H9 (cell line): ENCODE measurements at regions not wholly inside any gene's neighbourhood (a gene's known extent, or its start where the extent isn't known, plus 50 kb on each side); places are given as distances from the start of the nearest gene placed in this dataset.

Experiments
- DNase-seq: peaks from one replicate; pipeline ENCODE4 v3.0.0-alpha.2; 2017
- H2AFZ ChIP-seq: one replicate; pipeline ENCODE4 v1.6.1; 2013; ENCODE audit warnings: mild to moderate bottlenecking, low read length, control low read depth, moderate library complexity
- H2AK5ac ChIP-seq: 2 replicates; pipeline ENCODE4 v1.6.1; 2013; ENCODE audit warnings: low read length, control low read depth, mixed read lengths; ENCODE audit not compliant: insufficient read length
- H2BK120ac ChIP-seq: one replicate; pipeline ENCODE4 v1.6.1; 2013; ENCODE audit warnings: low read depth, mild to moderate bottlenecking, low read length, control low read depth, inconsistent platforms; ENCODE audit not compliant: poor library complexity, severe bottlenecking
- H2BK12ac ChIP-seq: 2 replicates; pipeline ENCODE4 v1.6.1; 2013; ENCODE audit warnings: low read length, control low read depth, mixed read lengths, low read depth; ENCODE audit not compliant: insufficient read length
- H2BK15ac ChIP-seq: 2 replicates; pipeline ENCODE4 v1.6.1; 2013; ENCODE audit warnings: low read depth, low read length, control low read depth
- H2BK20ac ChIP-seq: one replicate; pipeline ENCODE4 v1.6.1; 2013; ENCODE audit warnings: low read depth, mild to moderate bottlenecking, low read length, control low read depth, inconsistent platforms; ENCODE audit not compliant: poor library complexity, severe bottlenecking
- H2BK5ac ChIP-seq: 2 replicates; pipeline ENCODE4 v1.6.1; 2013; ENCODE audit warnings: low read length, control low read depth, mixed read lengths; ENCODE audit not compliant: insufficient read length
- H3K14ac ChIP-seq: 2 replicates; pipeline ENCODE4 v1.6.1; 2013; ENCODE audit warnings: low read length, control low read depth; ENCODE audit not compliant: insufficient read depth
- H3K18ac ChIP-seq: 2 replicates; pipeline ENCODE4 v1.6.1; 2013; ENCODE audit warnings: low read depth, mild to moderate bottlenecking, mixed read lengths, low read length, control low read depth; ENCODE audit not compliant: insufficient read length
- H3K23ac ChIP-seq: 2 replicates; pipeline ENCODE4 v1.6.1; 2013; ENCODE audit warnings: low read length, control low read depth, mixed read lengths, low read depth; ENCODE audit not compliant: insufficient read length
- H3K23me2 ChIP-seq: 2 replicates; pipeline ENCODE4 v1.6.1; 2013; ENCODE audit warnings: low read depth, mild to moderate bottlenecking, mixed read lengths, low read length, control low read depth; ENCODE audit not compliant: insufficient read length, poor library complexity, severe bottlenecking
- H3K27ac ChIP-seq: 2 replicates; pipeline ENCODE4 v1.5.1; 2013; ENCODE audit warnings: low read length, control low read depth, mixed read lengths, low read depth; ENCODE audit not compliant: insufficient read length
- H3K27me3 ChIP-seq: 2 replicates; pipeline ENCODE4 v1.6.1; 2013; ENCODE audit warnings: low read length, control low read depth, inconsistent platforms; ENCODE audit not compliant: insufficient read depth
- H3K4ac ChIP-seq: 2 replicates; pipeline ENCODE4 v1.6.1; 2013; ENCODE audit warnings: low read depth, mild to moderate bottlenecking, control low read depth, inconsistent platforms, low read length, moderate library complexity
- H3K4me1 ChIP-seq: 2 replicates; pipeline ENCODE4 v1.6.1; 2013; ENCODE audit warnings: low read length, control low read depth, inconsistent platforms; ENCODE audit not compliant: insufficient read depth
- H3K4me2 ChIP-seq: 2 replicates; pipeline ENCODE4 v1.6.1; 2013; ENCODE audit warnings: low read length, control low read depth, mixed read lengths; ENCODE audit not compliant: insufficient read length, insufficient read depth
- H3K56ac ChIP-seq: 2 replicates; pipeline ENCODE4 v1.6.1; 2013; ENCODE audit warnings: low read depth, mild to moderate bottlenecking, mixed read lengths, low read length, control low read depth; ENCODE audit not compliant: insufficient read length
- H3K79me1 ChIP-seq: 2 replicates; pipeline ENCODE4 v1.6.1; 2013; ENCODE audit warnings: low read depth, mild to moderate bottlenecking, moderate library complexity, low read length, control low read depth, inconsistent platforms; ENCODE audit not compliant: insufficient read depth, poor library complexity, severe bottlenecking
- H3K79me2 ChIP-seq: 2 replicates; pipeline ENCODE4 v1.6.1; 2013; ENCODE audit warnings: low read length, control low read depth, inconsistent platforms; ENCODE audit not compliant: insufficient read depth
- H3K9ac ChIP-seq: 2 replicates; pipeline ENCODE4 v1.6.1; 2013; ENCODE audit warnings: low read length, control low read depth, mixed read lengths; ENCODE audit not compliant: insufficient read length; ENCODE audit errors: extremely low read depth
- H3K9me3 ChIP-seq: one replicate; pipeline ENCODE4 v1.6.1; 2013; ENCODE audit warnings: low read depth, low read length, inconsistent platforms; ENCODE audit not compliant: control insufficient read depth
- H3T11ph ChIP-seq: one replicate; pipeline ENCODE4 v1.6.1; 2013; ENCODE audit warnings: mild to moderate bottlenecking, low read length, control low read depth, inconsistent platforms
- H4K20me1 ChIP-seq: one replicate; pipeline ENCODE4 v1.6.1; 2013; ENCODE audit not compliant: control insufficient read depth, insufficient read length, insufficient read depth
- H4K5ac ChIP-seq: 2 replicates; pipeline ENCODE4 v1.6.1; 2013; ENCODE audit warnings: low read depth, mild to moderate bottlenecking, mixed read lengths, low read length, control low read depth; ENCODE audit not compliant: insufficient read length
- H4K8ac ChIP-seq: replicated peaks from 2 replicates; pipeline ENCODE4 v1.6.1; 2013; ENCODE audit warnings: low read length, control low read depth, mixed read lengths, low read depth; ENCODE audit not compliant: insufficient read length
- H4K91ac ChIP-seq: 2 replicates; pipeline ENCODE4 v1.6.1; 2013; ENCODE audit warnings: low read depth, mild to moderate bottlenecking, moderate library complexity, mixed read lengths, low read length, control low read depth; ENCODE audit not compliant: insufficient read length
- H3K27ac Mint-ChIP-seq, 3 experiments: 2 replicates in 2 of 3; 3 replicates in 1 of 3; pipeline ENCODE4 v1.8.0; 2020 to 2021; ENCODE audit warnings: mixed read lengths in 3 of 3, mild to moderate bottlenecking in 1 of 3, moderate library complexity in 1 of 3
- H3K27me3 Mint-ChIP-seq: 2 replicates; pipeline ENCODE4 v1.8.0; 2021; ENCODE audit warnings: low read depth, mild to moderate bottlenecking, moderate library complexity, mixed read lengths
- H3K36me3 Mint-ChIP-seq, 3 experiments: 2 replicates in 2 of 3; 3 replicates in 1 of 3; pipeline ENCODE4 v1.8.0; 2020 to 2021; ENCODE audit warnings: low read depth in 3 of 3, mixed read lengths in 3 of 3; ENCODE audit not compliant: insufficient read depth in 1 of 3
- H3K4me1 Mint-ChIP-seq, 2 experiments: 2 replicates each; pipeline ENCODE4 v1.8.0; 2020; ENCODE audit warnings: mixed read lengths in 2 of 2
- H3K4me3 Mint-ChIP-seq, 2 experiments: 2 replicates in 1 of 2; 3 replicates in 1 of 2; pipeline ENCODE4 v1.8.0; 2020 to 2021; ENCODE audit warnings: mild to moderate bottlenecking in 2 of 2, mixed read lengths in 2 of 2, moderate library complexity in 1 of 2
- H3K9me3 Mint-ChIP-seq, 2 experiments: 2 replicates in 1 of 2; 3 replicates in 1 of 2; pipeline ENCODE4 v1.8.0; 2020; ENCODE audit warnings: mild to moderate bottlenecking in 2 of 2, mixed read lengths in 2 of 2, moderate library complexity in 1 of 2
- CTCF ChIP-seq: fragments of 200-600 bp; sonication (generic); conservative IDR thresholded peaks from 3 replicates; pipeline ENCODE4 v1.8.0; 2021; ENCODE audit warnings: antibody characterized with exemption, mild to moderate bottlenecking
- WGBS: extraction: QIAGEN DNeasy Blood & Tissue Kit; methylation state at CpG from one replicate; pipeline ENCODE4 v1.1.7; 2013; ENCODE audit warnings: missing lambda C conversion rate, low lambda C conversion rate, mixed read lengths; ENCODE audit not compliant: insufficient read length; ENCODE audit errors: extremely low coverage; 5-methylcytosine and 5-hydroxymethylcytosine counted together

GRCh38 chr15:93612953-93613352 lies 523.9 kb upstream of the RGMA start:
- H2BK120ac ChIP-seq, result no peak overlapping the region
- Mint-ChIP-seq H3K36me3 (no peaks in the 10 kb centered on the region), H3K9me3 (no peaks in the 10 kb centered on the region), H3K4me3 (no peak overlapping the region), H3K27me3 (no peaks in the 10 kb centered on the region), H3K27ac (no peak overlapping the region), H3K4me1 (peaks cover 0 to 3% of the 10 kb centered on the region in 2 experiments; a peak in 2 of 4 replicates)
- H4K8ac ChIP-seq, result no peak overlapping the region
- H3K23ac ChIP-seq, result no peak overlapping the region
- H3K56ac ChIP-seq, result no peak overlapping the region
- no peaks in the 10 kb centered on the region for H3K27me3 ChIP-seq
- H3K23me2 ChIP-seq, result no peaks in the 10 kb centered on the region
- H3K4ac ChIP-seq, result no peak overlapping the region
- DNase-seq, result no peak
- H2BK5ac ChIP-seq, result no peak overlapping the region
- no peaks in the 10 kb centered on the region for H3K79me1 ChIP-seq
- no CpG with 5 or more reads among the region's 2 CpGs for WGBS
- no peak overlapping the region for H3T11ph ChIP-seq
- no peak overlapping the region for H3K18ac ChIP-seq
- H2BK20ac ChIP-seq, result no peak overlapping the region
- H3K14ac ChIP-seq, result no peak overlapping the region
- H2BK15ac ChIP-seq, result no peak overlapping the region
- no peak for TF ChIP-seq CTCF
- no peak overlapping the region for H2AK5ac ChIP-seq
- H3K4me2 ChIP-seq, result no peak overlapping the region
- no peaks in the 10 kb centered on the region for H3K9me3 ChIP-seq
- H2BK12ac ChIP-seq, result no peak overlapping the region
- H4K91ac ChIP-seq, result no peak overlapping the region
- H4K5ac ChIP-seq, result no peak overlapping the region
- H3K27ac ChIP-seq, result no peak overlapping the region
- no peak overlapping the region for H3K9ac ChIP-seq
- no peaks in the 10 kb centered on the region for H3K79me2 ChIP-seq
- no peak overlapping the region for H2AFZ ChIP-seq
- H4K20me1 ChIP-seq, result no peaks in the 10 kb centered on the region
- H3K4me1 ChIP-seq, result no peaks in the 10 kb centered on the region
